WTC11 (cell line): ENCODE measurements at regions not wholly inside any gene's neighbourhood (a gene's known extent, or its start where the extent isn't known, plus 50 kb on each side); places are given as distances from the start of the nearest gene placed in this dataset.

Source experiments
- ATAC-seq: fragments of 200-7000 bp; cut with Tn5 transposase; 2 replicates; pipeline ENCODE4 v1.10.0; 2021; ENCODE audit warnings: mild to moderate bottlenecking, moderate library complexity
- CTCF ChIA-PET: fragments of 300-600 bp; sonication (Branson Sonifier 250); formaldehyde crosslinking; loops from one replicate; lab custom pipeline; 2021; ENCODE audit warnings: antibody characterized with exemption; lab: Charles Lee
- POLR2A ChIA-PET: fragments of 350-600 bp; sonication (Branson Sonifier 250); formaldehyde crosslinking; loops from one replicate; lab custom pipeline; 2021; ENCODE audit warnings: antibody characterized with exemption; lab: Charles Lee
- DNase-seq: peaks from one replicate; pipeline ENCODE4 v3.0.0; 2021; ENCODE audit warnings: low spot score
- H3K27ac Mint-ChIP-seq: 2 replicates; pipeline ENCODE4 v1.8.0; 2021; ENCODE audit warnings: mixed read lengths
- H3K27me3 Mint-ChIP-seq: 2 replicates; pipeline ENCODE4 v1.8.0; 2021; ENCODE audit warnings: low read depth, mild to moderate bottlenecking, moderate library complexity, mixed read lengths
- H3K36me3 Mint-ChIP-seq: 2 replicates; pipeline ENCODE4 v1.8.0; 2021; ENCODE audit warnings: mixed read lengths
- H3K4me1 Mint-ChIP-seq: 2 replicates; pipeline ENCODE4 v1.8.0; 2022; ENCODE audit warnings: mixed read lengths
- H3K4me3 Mint-ChIP-seq: 2 replicates; pipeline ENCODE4 v1.8.0; 2021; ENCODE audit warnings: mild to moderate bottlenecking, moderate library complexity, mixed read lengths
- H3K9me3 Mint-ChIP-seq: 2 replicates; pipeline ENCODE4 v1.8.0; 2021; ENCODE audit warnings: mixed read lengths
- AR ChIP-seq: fragments of 250-450 bp; sonication (Bioruptor Pico); IDR thresholded peaks from 2 replicates; pipeline ENCODE4 v1.9.0; 2021; ENCODE audit warnings: mild to moderate bottlenecking
- ATF2 ChIP-seq: sonication (generic); formaldehyde crosslinking; IDR thresholded peaks from 2 replicates; pipeline ENCODE4 v1.8.1; 2022; ENCODE audit warnings: low read depth, missing genetic modification reagents, borderline replicate concordance
- ATF6 ChIP-seq: sonication (generic); formaldehyde crosslinking; IDR thresholded peaks from 2 replicates; pipeline ENCODE4 v1.8.1; 2023; ENCODE audit warnings: mild to moderate bottlenecking, missing genetic modification reagents
- FOXJ3 ChIP-seq: sonication (generic); formaldehyde crosslinking; IDR thresholded peaks from 2 replicates; pipeline ENCODE4 v1.9.0; 2021; ENCODE audit warnings: missing genetic modification reagents, mild to moderate bottlenecking, borderline replicate concordance
- FOXP1 ChIP-seq: sonication (generic); formaldehyde crosslinking; IDR thresholded peaks from 2 replicates; pipeline ENCODE4 v1.8.0; 2022; ENCODE audit warnings: missing genetic modification reagents, mild to moderate bottlenecking, moderate library complexity, borderline replicate concordance
- GTF2I ChIP-seq: fragments of 250-450 bp; sonication (Bioruptor Pico); conservative IDR thresholded peaks from 2 replicates; pipeline ENCODE4 v1.4.0; 2021; ENCODE audit warnings: mild to moderate bottlenecking
- IRF1 ChIP-seq: sonication (generic); formaldehyde crosslinking; IDR thresholded peaks from 2 replicates; pipeline ENCODE4 v1.8.0; 2023; ENCODE audit warnings: missing genetic modification reagents
- KAT7 ChIP-seq: sonication (generic); formaldehyde crosslinking; IDR thresholded peaks from 2 replicates; pipeline ENCODE4 v1.8.1; 2023; ENCODE audit warnings: missing genetic modification reagents, mild to moderate bottlenecking, borderline replicate concordance
- MAX ChIP-seq: sonication (generic); formaldehyde crosslinking; IDR thresholded peaks from 2 replicates; pipeline ENCODE4 v1.8.0; 2022; ENCODE audit warnings: mild to moderate bottlenecking, missing genetic modification reagents
- MXD4 ChIP-seq: fragments of 250-450 bp; sonication (Bioruptor Pico); IDR thresholded peaks from 2 replicates; pipeline ENCODE4 v1.8.0; 2021; ENCODE audit warnings: mild to moderate bottlenecking, moderate library complexity, borderline replicate concordance
- NR1H2 ChIP-seq: sonication (generic); formaldehyde crosslinking; IDR thresholded peaks from 2 replicates; pipeline ENCODE4 v1.9.0; 2021; ENCODE audit warnings: mild to moderate bottlenecking, moderate library complexity, missing genetic modification reagents
- PREB ChIP-seq: sonication (generic); formaldehyde crosslinking; IDR thresholded peaks from 2 replicates; pipeline ENCODE4 v1.8.1; 2022; ENCODE audit warnings: mild to moderate bottlenecking, missing genetic modification reagents, moderate library complexity, borderline replicate concordance
- SMAD4 ChIP-seq: sonication (generic); formaldehyde crosslinking; IDR thresholded peaks from 2 replicates; pipeline ENCODE4 v1.8.0; 2022; ENCODE audit warnings: mild to moderate bottlenecking, missing genetic modification reagents
- SOX15 ChIP-seq: fragments of 250-450 bp; sonication (Bioruptor Pico); IDR thresholded peaks from 2 replicates; pipeline ENCODE4 v1.9.0; 2021; ENCODE audit warnings: mild to moderate bottlenecking
- USF2 ChIP-seq: sonication (generic); formaldehyde crosslinking; IDR thresholded peaks from 2 replicates; pipeline ENCODE4 v1.8.1; 2023; ENCODE audit warnings: mild to moderate bottlenecking, missing genetic modification reagents, moderate library complexity
- ZBTB43 ChIP-seq: sonication (generic); formaldehyde crosslinking; IDR thresholded peaks from 2 replicates; pipeline ENCODE4 v1.8.1; 2023; ENCODE audit warnings: mild to moderate bottlenecking, missing genetic modification reagents
- ZNF263 ChIP-seq: sonication (generic); formaldehyde crosslinking; IDR thresholded peaks from 2 replicates; pipeline ENCODE4 v1.8.1; 2022; ENCODE audit warnings: low read depth, mild to moderate bottlenecking, moderate library complexity, missing genetic modification reagents
- ZNF416 ChIP-seq: fragments of 250-450 bp; sonication (Bioruptor Pico); IDR thresholded peaks from 2 replicates; pipeline ENCODE4 v1.9.0; 2021; ENCODE audit warnings: mild to moderate bottlenecking, inconsistent platforms
- ZSCAN18 ChIP-seq: fragments of 250-450 bp; sonication (Bioruptor Pico); IDR thresholded peaks from 2 replicates; pipeline ENCODE4 v2.1.2; 2022; ENCODE audit warnings: mild to moderate bottlenecking, moderate library complexity

- ATAC-seq (no peak), DNase-seq (no peak)
- no peaks in the 10 kb centered on the region for H3K4me1 Mint-ChIP-seq
- H3K36me3 Mint-ChIP-seq, result no peaks in the 10 kb centered on the region
- H3K4me3 Mint-ChIP-seq, result no peak overlapping the region
- ChIA-PET CTCF (no interaction called here), POLR2A (no interaction called here)
- H3K27me3 Mint-ChIP-seq, result peaks cover 27% of the 10 kb centered on the region
- no peaks in the 10 kb centered on the region for H3K9me3 Mint-ChIP-seq
- no peak overlapping the region for H3K27ac Mint-ChIP-seq
- TF ChIP-seq ZSCAN18 (CRISPR knock-in tag) (no peak), IRF1 (CRISPR knock-in tag) (no peak)
- TF ChIP-seq, all 79 proteins: peak for 0
Observed at GRCh38 chrX:110938977-110939732, 143.5 kb upstream of the CHRDL1 start.

- CTCF ChIA-PET, result no interaction called here
- no peak overlapping the region for H3K27ac Mint-ChIP-seq
- H3K9me3 Mint-ChIP-seq, result peaks cover 4% of the 10 kb centered on the region; the same call in 1 of the 2 replicates
- ATAC-seq (no peak), DNase-seq (no peak)
- H3K4me3 Mint-ChIP-seq, result no peak overlapping the region
- TF ChIP-seq AR (CRISPR knock-in tag) (no peak), USF2 (no peak), ZNF263 (CRISPR knock-in tag) (no peak), MAX (CRISPR knock-in tag) (no peak), FOXJ3 (CRISPR knock-in tag) (no peak), SOX15 (CRISPR knock-in tag) (no peak)
- H3K4me1 Mint-ChIP-seq, result no peaks in the 10 kb centered on the region
- peaks cover 4% of the 10 kb centered on the region; the same call in 1 of the 2 replicates for H3K27me3 Mint-ChIP-seq
- POLR2A ChIA-PET, result no interaction called here
- no peaks in the 10 kb centered on the region for H3K36me3 Mint-ChIP-seq
Observed at GRCh38 chrX:110924871-110925270, 129.3 kb upstream of the CHRDL1 start.

GRCh38 chrX:110920991-110921390 lies 125.4 kb upstream of the CHRDL1 start:
- CTCF ChIA-PET, result no interaction called here
- TF ChIP-seq MXD4 (CRISPR knock-in tag), result no peak
- TF ChIP-seq NR1H2 (CRISPR knock-in tag), result no peak
- no peak for TF ChIP-seq FOXP1
- TF ChIP-seq ATF6 (CRISPR knock-in tag), result no peak
- no peak for TF ChIP-seq SMAD4 (CRISPR knock-in tag)
- no peak for TF ChIP-seq PREB
- TF ChIP-seq ATF2, result no peak
- TF ChIP-seq ZBTB43 (CRISPR knock-in tag), result no peak
- TF ChIP-seq ZNF263 (CRISPR knock-in tag), result no peak
- TF ChIP-seq GTF2I (CRISPR knock-in tag), result no peak
- TF ChIP-seq KAT7, result no peak
- no peak for TF ChIP-seq ZNF416 (CRISPR knock-in tag)

More at GRCh38 chrX:110920991-110921390, 125.4 kb upstream of the CHRDL1 start:
- no peaks in the 10 kb centered on the region for H3K4me1 Mint-ChIP-seq
- H3K27ac Mint-ChIP-seq, result no peak overlapping the region
- H3K9me3 Mint-ChIP-seq, result no peaks in the 10 kb centered on the region
- DNase-seq (no peak), ATAC-seq (no peak)
- POLR2A ChIA-PET, result no interaction called here
- H3K4me3 Mint-ChIP-seq, result no peak overlapping the region
- H3K27me3 Mint-ChIP-seq, result no peaks in the 10 kb centered on the region; the same call in 1 of the 2 replicates
- no peaks in the 10 kb centered on the region for H3K36me3 Mint-ChIP-seq
